OCI-LY7 (cell line): ENCODE measurements at regions not wholly inside any gene's neighbourhood (a gene's known extent, or its start where the extent isn't known, plus 50 kb on each side); places are given as distances from the start of the nearest gene placed in this dataset.

ENCODE experiments used
- CTCF ChIP-seq: fragments of 200-600 bp; sonication (generic); conservative IDR thresholded peaks from 2 replicates; pipeline ENCODE4 v1.5.1; 2014; ENCODE audit warnings: mild to moderate bottlenecking, antibody characterized with exemption, low read length, moderate library complexity, mixed read lengths
- EZH2phosphoT487 ChIP-seq: fragments of 200-600 bp; sonication (generic); IDR thresholded peaks from 2 replicates; pipeline ENCODE4 v1.6.1; 2018; ENCODE audit warnings: low read depth, borderline replicate concordance, mild to moderate bottlenecking, mixed run types, antibody characterized with exemption, low read length, moderate library complexity, mixed read lengths

- TF ChIP-seq CTCF (no peak), EZH2phosphoT487 (no peak)
These were observed 525.2 kb upstream of the GOT2 start for GRCh38 chr16:59259074-59259949.
